ENCODE measurements at regions not wholly inside any gene's neighbourhood (a gene's known extent, or its start where the extent isn't known, plus 50 kb on each side); places are given as distances from the start of the nearest gene placed in this dataset.

GRCh38 chr14:105851716-105852377, 325.5 kb downstream of the TMEM121 start:
- intact Hi-C loops (cut with DNase I): no loop called here
- no peak for TF ChIP-seq CTCF (IDR thresholded peaks at IDR 0.05)
- 86 to 89% (median 86%) methylated on average over 23 to 26 of the region's 26 CpGs for WGBS, 3 donors

GRCh38 chr14:105852378-105853088, 326.1 kb downstream of the TMEM121 start:
- DNase-seq: no peak
- TF ChIP-seq CTCF (IDR thresholded peaks at IDR 0.05): no peak
- intact Hi-C loops (cut with DNase I): no loop called here
- Histone ChIP-seq H3K4me1 (no peaks in the 10 kb centered on the region), H3K36me3 (ENCODE audit: insufficient read depth in 1 of 2, low read depth in 1 of 2) (no peaks in the 10 kb centered on the region), H3K4me3 (no peak overlapping the region), H3K9me3 (no peaks in the 10 kb centered on the region), H3K27me3 (ENCODE audit: insufficient read depth in 3 of 3, low read length in 2 of 3) (no peaks in the 10 kb centered on the region), H3K27ac (no peak overlapping the region)
- ATAC-seq: no peak
- 76 to 83% (median 80%) methylated on average over 13 to 17 of the region's 17 CpGs for WGBS, 3 donors

More at GRCh38 chr14:105851716-105852377, 325.5 kb downstream of the TMEM121 start:
- no peak overlapping the region for H3K4me3 ChIP-seq
- H3K27me3 ChIP-seq (ENCODE audit: insufficient read depth in 3 of 3, low read length in 2 of 3): no peaks in the 10 kb centered on the region
- no peaks in the 10 kb centered on the region for H3K4me1 ChIP-seq
- no peak for ATAC-seq
- no peak overlapping the region for H3K27ac ChIP-seq
- H3K36me3 ChIP-seq (ENCODE audit: insufficient read depth in 1 of 2, low read depth in 1 of 2): no peaks in the 10 kb centered on the region
- H3K9me3 ChIP-seq: no peaks in the 10 kb centered on the region
- DNase-seq: no peak

GRCh38 chr14:105853089-105853906, 326.9 kb downstream of the TMEM121 start:
- 90 to 93% (median 91%) methylated on average over 16 of the region's 16 CpGs for WGBS, 3 donors
- Histone ChIP-seq H3K4me3 (no peak overlapping the region), H3K4me1 (no peaks in the 10 kb centered on the region), H3K36me3 (ENCODE audit: insufficient read depth in 1 of 2, low read depth in 1 of 2) (no peaks in the 10 kb centered on the region), H3K9me3 (no peaks in the 10 kb centered on the region), H3K27ac (no peak overlapping the region), H3K27me3 (ENCODE audit: insufficient read depth in 3 of 3, low read length in 2 of 3) (no peaks in the 10 kb centered on the region)
- intact Hi-C loops (cut with DNase I): no loop called here
- ATAC-seq: no peak
- no peak for DNase-seq
- TF ChIP-seq CTCF (IDR thresholded peaks at IDR 0.05): no peak

DNA sequence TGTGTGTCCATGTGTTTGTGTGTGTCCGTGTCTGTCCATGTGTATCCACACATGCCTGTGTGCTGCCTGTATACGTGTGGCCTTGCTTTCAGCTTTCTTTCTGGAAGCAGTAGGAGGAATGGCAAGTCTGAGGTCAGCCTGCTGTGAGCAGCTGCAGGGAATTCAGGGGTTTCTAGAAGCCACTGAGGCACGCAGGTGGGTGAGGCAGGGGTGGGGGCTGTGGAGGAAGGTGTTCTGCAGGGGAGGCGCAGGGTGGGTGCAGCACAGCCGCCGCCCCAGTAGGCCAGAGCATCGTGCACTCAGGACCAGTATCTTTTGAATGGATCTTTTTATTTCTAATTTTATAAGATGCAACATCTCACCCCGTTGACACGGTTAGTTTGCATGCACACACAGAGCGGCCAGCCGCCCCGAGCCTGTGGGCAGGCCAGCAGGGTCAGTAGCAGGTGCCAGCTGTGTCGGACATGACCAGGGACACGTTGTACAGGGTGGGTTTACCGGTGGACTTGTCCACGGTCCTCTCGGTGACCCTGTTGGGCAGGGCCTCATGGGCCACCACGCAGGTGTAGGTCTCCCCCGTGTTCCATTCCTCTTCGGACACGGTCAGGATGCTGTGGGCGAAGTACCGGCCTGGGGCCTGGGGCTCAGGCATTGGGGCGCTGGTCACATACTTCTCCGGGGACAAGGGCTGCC, 327.7 kb downstream of the TMEM121 start:
- Histone ChIP-seq H3K36me3 (ENCODE audit: insufficient read depth in 1 of 2, low read depth in 1 of 2) (no peaks in the 10 kb centered on the region), H3K9me3 (no peaks in the 10 kb centered on the region), H3K27me3 (ENCODE audit: insufficient read depth in 3 of 3, low read length in 2 of 3) (no peaks in the 10 kb centered on the region), H3K27ac (no peak overlapping the region), H3K4me1 (no peaks in the 10 kb centered on the region), H3K4me3 (no peak overlapping the region)
- TF ChIP-seq CTCF (IDR thresholded peaks at IDR 0.05): no peak
- intact Hi-C loops (cut with DNase I): no loop called here
- ATAC-seq (no peak), DNase-seq (no peak)
- 86 to 88% (median 86%) methylated on average over 25 of the region's 25 CpGs for WGBS, 3 donors
